Prostate gland (tissue), 2 donors: ENCODE measurements at regions not wholly inside any gene's neighbourhood (a gene's known extent, or its start where the extent isn't known, plus 50 kb on each side); places are given as distances from the start of the nearest gene placed in this dataset.

ENCODE experiments used
- CTCF ChIP-seq, 4 experiments: fragments of 200-600 bp in 2 of 4; fragments of 450-650 bp in 2 of 4; sonication (generic) in 2 of 4; IDR thresholded peaks; 1 replicate in 3 of 4; 2 replicates in 1 of 4; pipeline ENCODE4 v1.5.1; 2016 to 2019; ENCODE audit warnings: antibody characterized with exemption in 4 of 4, mild to moderate bottlenecking in 2 of 4, moderate library complexity in 2 of 4
- POLR2AphosphoS5 ChIP-seq: sonication (generic); formaldehyde crosslinking; IDR thresholded peaks from one replicate; pipeline ENCODE4 v1.6.1; 2017; ENCODE audit warnings: antibody characterized with exemption

DNA sequence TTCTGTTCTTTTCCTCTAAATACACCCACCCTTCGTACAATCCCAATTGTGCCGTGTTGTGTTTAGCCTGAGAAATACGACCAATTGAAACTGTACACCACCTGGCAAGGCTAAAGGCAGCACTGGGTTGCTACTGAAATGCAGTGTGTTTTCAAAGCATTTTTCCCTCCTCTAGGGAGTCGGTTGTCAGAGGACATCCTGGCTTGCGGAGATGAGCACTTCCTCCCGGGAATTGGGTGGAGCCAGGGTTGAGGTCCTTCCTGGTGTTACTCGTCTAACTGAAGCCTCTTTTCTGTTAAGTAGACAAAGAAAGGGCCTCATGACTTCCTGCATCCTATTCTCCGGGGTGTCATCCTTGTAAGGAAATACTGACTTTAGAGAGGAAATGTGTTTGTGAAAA lies 133.5 kb downstream of the MTPAP start:
- TF ChIP-seq CTCF (IDR thresholded peaks at IDR 0.05) (no peak), POLR2AphosphoS5 (no peak)
